Pancreas (tissue), 10 donors: ENCODE measurements at regions not wholly inside any gene's neighbourhood (a gene's known extent, or its start where the extent isn't known, plus 50 kb on each side); places are given as distances from the start of the nearest gene placed in this dataset.

Source experiments
- ATAC-seq, 4 donors: fragments of 200-7000 bp; cut with Tn5 transposase; one replicate each; pipeline versions ENCODE4 v1.8.0 to v1.9.1; 2020; ENCODE audit warnings: mild to moderate bottlenecking in 4 of 4, moderate library complexity in 4 of 4
- DNase-seq, 6 donors: peaks; one replicate each; pipeline ENCODE4 v3.0.0-alpha.2; 2020
- FAIRE-seq: peaks from 2 replicates; lab custom pipeline; 2012; peaks lifted over from hg19 to GRCh38; lab: Jason Lieb, UNC
- H3K27ac ChIP-seq, 4 donors: fragments of 200-600 bp; sonication (generic); 1 replicate in 3 of 4; 2 replicates in 1 of 4; pipeline versions ENCODE4 v1.5.0 to v1.8.0; 2020
- H3K27me3 ChIP-seq, 4 donors: fragments of 200-600 bp; one replicate each; pipeline ENCODE4 v1.8.0; 2021
- H3K36me3 ChIP-seq, 3 donors: fragments of 200-600 bp; sonication (generic) in 1 of 3; one replicate each; pipeline versions ENCODE4 v1.5.0 to v1.8.0; 2020 to 2021
- H3K4me1 ChIP-seq, 3 donors: fragments of 200-600 bp; one replicate each; pipeline ENCODE4 v1.8.0; 2021
- H3K4me3 ChIP-seq, 4 donors: fragments of 200-600 bp; sonication (generic) in 2 of 4; one replicate each; pipeline versions ENCODE4 v1.5.0 to v1.8.0; 2020 to 2021
- H3K9me3 ChIP-seq, 4 donors: fragments of 200-600 bp; one replicate each; pipeline ENCODE4 v1.8.0; 2021
- CTCF ChIP-seq, 4 donors: fragments of 200-600 bp; sonication (generic) in 3 of 4; IDR thresholded peaks; one replicate each; pipeline versions ENCODE4 v1.5.0 to v1.8.0; 2021; ENCODE audit warnings: antibody characterized with exemption in 4 of 4
- WGBS, 2 donors: extraction: QIAGEN DNeasy Blood & Tissue Kit; methylation state at CpG; one replicate each; pipeline ENCODE4 v1.1.7; 2013; 5-methylcytosine and 5-hydroxymethylcytosine counted together
- intact Hi-C, 3 donors: fragments of 100-400 bp; cut with DNase I; formaldehyde crosslinking; loops; one replicate each; pipeline versions ENCODE4 v1.11.1 to v1.14.2; 2022
- donor health status: healthy with polysubstance abuse.
- donor health status: DM: no; HTN: no; CAD: no; lungs with moderate emphysema.
- donor health status: DM: no; HTN: no; CAD: no.
- donor health status: control.
- donor health status: control.
- donor health status: Bipolar disorder and iron deficiency.
- donor health status: DM: yes; HTN: yes; CAD: no.
- donor health status: DM: no; HTN: no; CAD: no.
- donor health status: DM: no; HTN: no; CAD: no.
- donor health status: DM: yes; HTN: yes; CAD: no.

GRCh38 chr17:34051046-34051445, 204.0 kb upstream of the CCL2 start:
- Histone ChIP-seq H3K27me3 (no peaks in the 10 kb centered on the region), H3K27ac (no peak overlapping the region), H3K4me1 (no peaks in the 10 kb centered on the region), H3K9me3 (no peaks in the 10 kb centered on the region), H3K36me3 (no peaks in the 10 kb centered on the region), H3K4me3 (no peak overlapping the region)
- no peak for TF ChIP-seq CTCF (IDR thresholded peaks at IDR 0.05)
- FAIRE-seq (no peak), DNase-seq (no peak), ATAC-seq (no peak)
- intact Hi-C loops = no loop called here
- WGBS, 2 donors = 45 to 56% methylated on average over 3 of the region's 3 CpGs

GRCh38 chr17:34054495-34054894, 200.6 kb upstream of the CCL2 start:
- DNase-seq (no peak), ATAC-seq (no peak), FAIRE-seq (no peak)
- intact Hi-C loops = no loop called here
- no peak overlapping the region for H3K27ac ChIP-seq
- H3K9me3 ChIP-seq = no peaks in the 10 kb centered on the region
- no peak overlapping the region for H3K4me3 ChIP-seq
- H3K4me1 ChIP-seq = no peaks in the 10 kb centered on the region
- 60 to 65% methylated on average over 1 of the region's 1 CpG for WGBS, 2 donors
- peaks cover 0 to 7% (median 0%) of the 10 kb centered on the region in 4 donors for H3K27me3 ChIP-seq
- TF ChIP-seq CTCF (IDR thresholded peaks at IDR 0.05) = no peak
- no peaks in the 10 kb centered on the region for H3K36me3 ChIP-seq

GRCh38 chr17:34055606-34056005, 199.5 kb upstream of the CCL2 start:
- Histone ChIP-seq H3K4me3 (no peak overlapping the region), H3K9me3 (no peaks in the 10 kb centered on the region), H3K36me3 (no peaks in the 10 kb centered on the region), H3K4me1 (no peaks in the 10 kb centered on the region), H3K27me3 (peaks cover 0 to 7% (median 0%) of the 10 kb centered on the region in 4 donors), H3K27ac (no peak overlapping the region)
- DNase-seq = no peak
- 18 to 19% methylated on average over 3 of the region's 3 CpGs for WGBS, 2 donors
- intact Hi-C loops = no loop called here
- ATAC-seq = no peak
- TF ChIP-seq CTCF (IDR thresholded peaks at IDR 0.05) = no peak
- FAIRE-seq = no peak

- peaks cover 0 to 7% (median 0%) of the 10 kb centered on the region in 4 donors for H3K27me3 ChIP-seq
- no peak overlapping the region for H3K4me3 ChIP-seq
- DNase-seq (no peak), FAIRE-seq (no peak), ATAC-seq (no peak)
- H3K4me1 ChIP-seq = no peaks in the 10 kb centered on the region
- no peaks in the 10 kb centered on the region for H3K9me3 ChIP-seq
- no peak overlapping the region for H3K27ac ChIP-seq
- intact Hi-C loops = no loop called here
- TF ChIP-seq CTCF (IDR thresholded peaks at IDR 0.05) = no peak
- WGBS, 2 donors = 82 to 87% methylated on average over 10 of the region's 10 CpGs
- H3K36me3 ChIP-seq = no peaks in the 10 kb centered on the region
Observed at GRCh38 chr17:34059423-34060220, 195.5 kb upstream of the CCL2 start.

GRCh38 chr17:34066528-34066927, 188.6 kb upstream of the CCL2 start:
- Histone ChIP-seq H3K27me3 (peaks cover 0 to 4% (median 0%) of the 10 kb centered on the region in 4 donors), H3K36me3 (no peaks in the 10 kb centered on the region), H3K4me3 (no peak overlapping the region), H3K27ac (no peak overlapping the region), H3K9me3 (no peaks in the 10 kb centered on the region), H3K4me1 (no peaks in the 10 kb centered on the region)
- DNase-seq = no peak
- TF ChIP-seq CTCF (IDR thresholded peaks at IDR 0.05) = no peak
- intact Hi-C loops = no loop called here
- ATAC-seq = no peak
- 66 to 69% methylated on average over 3 of the region's 3 CpGs for WGBS, 2 donors
- no peak for FAIRE-seq
